Smooth muscle cell (in vitro differentiated cells): ENCODE measurements at regions not wholly inside any gene's neighbourhood (a gene's known extent, or its start where the extent isn't known, plus 50 kb on each side); places are given as distances from the start of the nearest gene placed in this dataset.
"Not testable (repeated sequence)": the region's sequence is repeated elsewhere in the genome, so short reads cannot be mapped to it uniquely, and the experiment has no call there.

Source experiments
- DNase-seq: peaks from one replicate; lab custom pipeline; 2025; ENCODE audit not compliant: unreplicated experiment; lab: John Stamatoyannopoulos, UW
- H2AFZ ChIP-seq: fragments of 200-600 bp; sonication (generic); 2 replicates; pipeline ENCODE4 v1.6.0; 2016; ENCODE audit warnings: antibody characterized with exemption, low read depth, mild to moderate bottlenecking
- H3F3A ChIP-seq: fragments of 200-600 bp; sonication (generic); 2 replicates; pipeline ENCODE4 v1.6.0; 2017; ENCODE audit warnings: antibody characterized with exemption, low read depth
- H3K27ac ChIP-seq: fragments of 200-600 bp; sonication (generic); 2 replicates; pipeline ENCODE4 v1.5.1; 2016; ENCODE audit warnings: low read depth, mild to moderate bottlenecking
- H3K27me3 ChIP-seq: fragments of 200-600 bp; sonication (generic); 2 replicates; pipeline ENCODE4 v1.6.1; 2016; ENCODE audit warnings: low read depth, mild to moderate bottlenecking
- H3K36me3 ChIP-seq: fragments of 200-600 bp; sonication (generic); 2 replicates; pipeline ENCODE4 v1.5.1; 2016; ENCODE audit warnings: low read depth
- H3K4me1 ChIP-seq: fragments of 200-600 bp; sonication (generic); 2 replicates; pipeline ENCODE4 v1.5.1; 2016; ENCODE audit warnings: low read depth
- H3K4me2 ChIP-seq: fragments of 200-600 bp; sonication (generic); 2 replicates; pipeline ENCODE4 v1.6.0; 2016; ENCODE audit warnings: mild to moderate bottlenecking
- H3K4me3 ChIP-seq: fragments of 200-600 bp; sonication (generic); 2 replicates; pipeline ENCODE4 v1.5.1; 2016; ENCODE audit warnings: mild to moderate bottlenecking
- H3K79me2 ChIP-seq: fragments of 200-600 bp; sonication (generic); 2 replicates; pipeline ENCODE4 v1.6.0; 2016; ENCODE audit warnings: low read depth, mild to moderate bottlenecking
- H3K9ac ChIP-seq: fragments of 200-600 bp; sonication (generic); 2 replicates; pipeline ENCODE4 v1.6.0; 2016; ENCODE audit warnings: low read depth
- H3K9me3 ChIP-seq: fragments of 200-600 bp; sonication (generic); replicated peaks from 2 replicates; pipeline ENCODE4 v1.5.1; 2016; ENCODE audit warnings: low read depth
- H4K20me1 ChIP-seq: fragments of 200-600 bp; sonication (generic); 2 replicates; pipeline ENCODE4 v1.6.0; 2016; ENCODE audit warnings: low read depth
- CTCF ChIP-seq: fragments of 200-600 bp; sonication (generic); IDR thresholded peaks from 2 replicates; pipeline ENCODE4 v1.5.1; 2017; ENCODE audit warnings: borderline replicate concordance, mild to moderate bottlenecking, antibody characterized with exemption; ENCODE audit not compliant: insufficient read depth, poor library complexity, severe bottlenecking
- WGBS: methylation state at CpG from one replicate; pipeline ENCODE4 v1.1.7; 2016; ENCODE audit warnings: low lambda C conversion rate; 5-methylcytosine and 5-hydroxymethylcytosine counted together

DNA sequence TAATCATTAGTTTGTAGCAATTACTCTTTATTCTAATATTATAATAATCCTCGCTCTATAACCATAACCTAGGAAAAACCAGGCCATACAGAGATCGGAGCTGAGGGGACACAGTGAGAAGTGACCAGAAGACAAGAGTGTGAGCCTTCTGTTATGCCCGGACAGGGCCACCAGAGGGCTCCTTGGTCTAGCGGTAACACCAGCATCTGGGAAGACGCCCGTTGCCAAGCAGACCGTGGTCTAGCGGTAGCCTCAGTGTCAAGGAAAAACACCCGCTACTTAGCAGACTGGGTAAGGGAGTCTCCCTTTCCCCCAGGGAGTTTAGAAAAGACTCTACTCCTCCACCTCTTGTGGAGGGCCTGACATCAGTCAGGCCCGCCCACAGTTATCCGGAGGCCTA, 235.9 kb upstream of the ACO1 start:
- not testable (repeated sequence) for H3K27ac ChIP-seq, H4K20me1 ChIP-seq, H3K36me3 ChIP-seq, H3K4me3 ChIP-seq, H2AFZ ChIP-seq, DNase-seq, H3K4me1 ChIP-seq, H3K4me2 ChIP-seq, H3K9ac ChIP-seq, H3K9me3 ChIP-seq, H3K27me3 ChIP-seq, H3F3A ChIP-seq, H3K79me2 ChIP-seq
- 83% methylated on average over 11 of the region's 11 CpGs for WGBS
- peak; percentile 15 for TF ChIP-seq CTCF

- H3K9me3 ChIP-seq = no peaks in the 10 kb centered on the region
- no peak for DNase-seq
- 91% methylated on average over 1 of the region's 1 CpG for WGBS
- no peak overlapping the region for H3K4me3 ChIP-seq
- no peak overlapping the region for H3K9ac ChIP-seq
- TF ChIP-seq CTCF = no peak
- H3F3A ChIP-seq = no peaks in the 10 kb centered on the region
- H3K36me3 ChIP-seq = no peaks in the 10 kb centered on the region
- no peak overlapping the region for H3K27ac ChIP-seq
- H2AFZ ChIP-seq = no peak overlapping the region
- H3K79me2 ChIP-seq = no peaks in the 10 kb centered on the region
- H3K4me1 ChIP-seq = no peaks in the 10 kb centered on the region
- H4K20me1 ChIP-seq = no peaks in the 10 kb centered on the region
- no peaks in the 10 kb centered on the region for H3K27me3 ChIP-seq
- H3K4me2 ChIP-seq = no peak overlapping the region
These were observed 223.2 kb upstream of the ACO1 start for GRCh38 chr9:32161209-32161608.

DNA sequence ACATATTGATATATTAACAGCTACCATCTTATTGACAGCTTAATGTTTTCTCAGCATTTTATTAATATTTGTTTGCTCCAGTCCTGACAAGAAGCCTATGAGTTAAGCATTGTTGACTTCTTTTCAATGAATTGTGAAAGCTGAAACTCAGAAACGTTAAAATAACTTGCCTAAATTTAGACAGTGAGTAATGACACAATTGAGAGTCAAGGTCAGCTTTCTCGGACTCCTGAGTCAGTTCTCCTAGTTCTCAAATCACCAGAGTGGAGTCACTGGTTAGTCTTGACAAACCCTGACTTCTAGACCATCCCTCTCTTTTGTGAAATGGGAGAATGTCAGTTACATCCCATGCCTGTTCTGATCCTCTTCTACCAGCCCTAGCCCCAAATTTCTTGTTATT, 222.7 kb upstream of the ACO1 start:
- Histone ChIP-seq H3K9ac (no peak overlapping the region), H3F3A (no peaks in the 10 kb centered on the region), H3K36me3 (no peaks in the 10 kb centered on the region), H3K27ac (no peak overlapping the region), H3K4me1 (no peaks in the 10 kb centered on the region), H3K27me3 (no peaks in the 10 kb centered on the region), H3K79me2 (no peaks in the 10 kb centered on the region), H4K20me1 (no peaks in the 10 kb centered on the region), H2AFZ (no peak overlapping the region), H3K4me3 (no peak overlapping the region), H3K9me3 (no peaks in the 10 kb centered on the region), H3K4me2 (no peak overlapping the region)
- no peak for DNase-seq
- 76% methylated on average over 2 of the region's 2 CpGs for WGBS
- TF ChIP-seq CTCF = no peak

GRCh38 chr9:32166316-32166715, 218.1 kb upstream of the ACO1 start:
- not testable (repeated sequence) for H2AFZ ChIP-seq, H3F3A ChIP-seq, H3K9me3 ChIP-seq, H4K20me1 ChIP-seq, H3K27me3 ChIP-seq, H3K9ac ChIP-seq, H3K4me3 ChIP-seq, H3K4me2 ChIP-seq, H3K79me2 ChIP-seq, H3K36me3 ChIP-seq, H3K27ac ChIP-seq, DNase-seq, H3K4me1 ChIP-seq
- 99% methylated on average over 8 of the region's 8 CpGs for WGBS
